ENCODE measurements at regions not wholly inside any gene's neighbourhood (a gene's known extent, or its start where the extent isn't known, plus 50 kb on each side); places are given as distances from the start of the nearest gene placed in this dataset.

- no peak for DNase-seq
- H3K27me3 ChIP-seq (ENCODE audit: control insufficient read depth in 3 of 3, insufficient read depth in 3 of 3, low read length in 2 of 3): no peaks in the 10 kb centered on the region
- H3K27ac ChIP-seq (ENCODE audit: low read depth in 1 of 2, low read length in 1 of 2): no peak overlapping the region
- H3K9me3 ChIP-seq (ENCODE audit: control insufficient read depth in 4 of 4, insufficient read depth in 3 of 4, low read length in 3 of 4): peaks cover 0 to 3% (median 0%) of the 10 kb centered on the region in 4 donors
- H3K9ac ChIP-seq (ENCODE audit: insufficient read depth in 1 of 2, low read length in 2 of 2): no peak overlapping the region
- no peak for ATAC-seq (ENCODE audit: insufficient read depth, low FRiP score)
- no peak overlapping the region for H3K4me3 ChIP-seq
- no peak for TF ChIP-seq CTCF (IDR thresholded peaks at IDR 0.05; ENCODE audit: control extremely low read depth, extremely low read depth)
- no peaks in the 10 kb centered on the region for H3K36me3 ChIP-seq (ENCODE audit: control insufficient read depth in 4 of 4, insufficient read depth in 4 of 4, low read length in 4 of 4)
- WGBS, 2 donors: 79 to 86% methylated on average over 2 of the region's 2 CpGs
- no peaks in the 10 kb centered on the region for H3K4me1 ChIP-seq (ENCODE audit: control insufficient read depth in 5 of 5, insufficient read depth in 5 of 5, low read length in 5 of 5)
Measured at GRCh38 chr12:97948591-97948990, 486.0 kb downstream of the RMST start.

- DNase-seq: no peak
- TF ChIP-seq CTCF (IDR thresholded peaks at IDR 0.05; ENCODE audit: control extremely low read depth, extremely low read depth): no peak
- ATAC-seq (ENCODE audit: insufficient read depth, low FRiP score): no peak
- no peaks in the 10 kb centered on the region for H3K4me1 ChIP-seq (ENCODE audit: control insufficient read depth in 5 of 5, insufficient read depth in 5 of 5, low read length in 5 of 5)
- H3K9ac ChIP-seq (ENCODE audit: insufficient read depth in 1 of 2, low read length in 2 of 2): no peak overlapping the region
- peaks cover 0 to 5% (median 2%) of the 10 kb centered on the region in 4 donors for H3K9me3 ChIP-seq (ENCODE audit: control insufficient read depth in 4 of 4, insufficient read depth in 3 of 4, low read length in 3 of 4)
- no peak overlapping the region for H3K4me3 ChIP-seq
- H3K36me3 ChIP-seq (ENCODE audit: control insufficient read depth in 4 of 4, insufficient read depth in 4 of 4, low read length in 4 of 4): no peaks in the 10 kb centered on the region
- H3K27ac ChIP-seq (ENCODE audit: low read depth in 1 of 2, low read length in 1 of 2): no peak overlapping the region
- H3K27me3 ChIP-seq (ENCODE audit: control insufficient read depth in 3 of 3, insufficient read depth in 3 of 3, low read length in 2 of 3): no peaks in the 10 kb centered on the region
Measured at GRCh38 chr12:97951239-97951638, 488.6 kb downstream of the RMST start.

GRCh38 chr12:97951717-97952116, 489.1 kb downstream of the RMST start:
- Histone ChIP-seq H3K36me3 (ENCODE audit: control insufficient read depth in 4 of 4, insufficient read depth in 4 of 4, low read length in 4 of 4) (no peaks in the 10 kb centered on the region), H3K4me1 (ENCODE audit: control insufficient read depth in 5 of 5, insufficient read depth in 5 of 5, low read length in 5 of 5) (no peaks in the 10 kb centered on the region), H3K27ac (ENCODE audit: low read depth in 1 of 2, low read length in 1 of 2) (no peak overlapping the region), H3K9me3 (ENCODE audit: control insufficient read depth in 4 of 4, insufficient read depth in 3 of 4, low read length in 3 of 4) (peaks cover 0 to 5% (median 2%) of the 10 kb centered on the region in 4 donors), H3K9ac (ENCODE audit: insufficient read depth in 1 of 2, low read length in 2 of 2) (no peak overlapping the region), H3K27me3 (ENCODE audit: control insufficient read depth in 3 of 3, insufficient read depth in 3 of 3, low read length in 2 of 3) (no peaks in the 10 kb centered on the region), H3K4me3 (no peak overlapping the region)
- TF ChIP-seq CTCF (IDR thresholded peaks at IDR 0.05; ENCODE audit: control extremely low read depth, extremely low read depth): no peak
- DNase-seq (no peak), ATAC-seq (ENCODE audit: insufficient read depth, low FRiP score) (no peak)

- Histone ChIP-seq H3K36me3 (ENCODE audit: control insufficient read depth in 4 of 4, insufficient read depth in 4 of 4, low read length in 4 of 4) (no peaks in the 10 kb centered on the region), H3K4me3 (no peak overlapping the region), H3K27ac (ENCODE audit: low read depth in 1 of 2, low read length in 1 of 2) (no peak overlapping the region), H3K9ac (ENCODE audit: insufficient read depth in 1 of 2, low read length in 2 of 2) (no peak overlapping the region), H3K4me1 (ENCODE audit: control insufficient read depth in 5 of 5, insufficient read depth in 5 of 5, low read length in 5 of 5) (no peaks in the 10 kb centered on the region), H3K27me3 (ENCODE audit: control insufficient read depth in 3 of 3, insufficient read depth in 3 of 3, low read length in 2 of 3) (no peaks in the 10 kb centered on the region), H3K9me3 (ENCODE audit: control insufficient read depth in 4 of 4, insufficient read depth in 3 of 4, low read length in 3 of 4) (peaks cover 0 to 9% (median 6%) of the 10 kb centered on the region in 4 donors)
- WGBS, 2 donors: 82% methylated on average over 1 of the region's 1 CpG
- TF ChIP-seq CTCF (IDR thresholded peaks at IDR 0.05; ENCODE audit: control extremely low read depth, extremely low read depth): no peak
- DNase-seq (no peak), ATAC-seq (ENCODE audit: insufficient read depth, low FRiP score) (no peak)
Measured at GRCh38 chr12:97957109-97957508, 494.5 kb downstream of the RMST start.
